ENCODE measurements at regions not wholly inside any gene's neighbourhood (a gene's known extent, or its start where the extent isn't known, plus 50 kb on each side); places are given as distances from the start of the nearest gene placed in this dataset.

DNA sequence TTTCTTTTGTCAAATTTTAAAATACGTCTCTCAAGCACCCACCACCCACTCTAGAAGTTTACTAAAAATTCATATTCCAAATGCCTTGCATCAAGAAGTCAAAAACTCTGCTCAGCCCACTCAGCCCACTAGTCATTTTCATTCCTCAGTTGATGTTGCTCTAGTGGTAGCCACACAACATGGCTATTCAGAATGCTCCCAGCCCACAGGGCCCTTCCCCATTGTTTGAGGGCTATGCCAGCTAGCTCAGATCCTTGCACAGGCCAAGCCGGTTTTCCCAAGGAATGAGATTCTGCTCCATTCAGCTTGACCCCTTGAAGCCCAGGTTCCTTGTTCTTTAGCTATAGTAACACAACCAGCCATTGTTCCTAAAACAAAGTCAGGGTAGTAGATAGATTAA lies 297.5 kb upstream of the RASGEF1B start:
- TF ChIP-seq, protein P1, sequence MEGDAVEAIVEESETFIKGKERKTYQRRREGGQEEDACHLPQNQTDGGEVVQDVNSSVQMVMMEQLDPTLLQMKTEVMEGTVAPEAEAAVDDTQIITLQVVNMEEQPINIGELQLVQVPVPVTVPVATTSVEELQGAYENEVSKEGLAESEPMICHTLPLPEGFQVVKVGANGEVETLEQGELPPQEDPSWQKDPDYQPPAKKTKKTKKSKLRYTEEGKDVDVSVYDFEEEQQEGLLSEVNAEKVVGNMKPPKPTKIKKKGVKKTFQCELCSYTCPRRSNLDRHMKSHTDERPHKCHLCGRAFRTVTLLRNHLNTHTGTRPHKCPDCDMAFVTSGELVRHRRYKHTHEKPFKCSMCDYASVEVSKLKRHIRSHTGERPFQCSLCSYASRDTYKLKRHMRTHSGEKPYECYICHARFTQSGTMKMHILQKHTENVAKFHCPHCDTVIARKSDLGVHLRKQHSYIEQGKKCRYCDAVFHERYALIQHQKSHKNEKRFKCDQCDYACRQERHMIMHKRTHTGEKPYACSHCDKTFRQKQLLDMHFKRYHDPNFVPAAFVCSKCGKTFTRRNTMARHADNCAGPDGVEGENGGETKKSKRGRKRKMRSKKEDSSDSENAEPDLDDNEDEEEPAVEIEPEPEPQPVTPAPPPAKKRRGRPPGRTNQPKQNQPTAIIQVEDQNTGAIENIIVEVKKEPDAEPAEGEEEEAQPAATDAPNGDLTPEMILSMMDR (optimal IDR thresholded peaks at IDR 0.05 in 1 of 3, IDR thresholded peaks at IDR 0.05 in 1 of 3, conservative IDR thresholded peaks at IDR 0.05 in 1 of 3; ENCODE audit: extremely low read depth in 1 of 3, insufficient read depth in 2 of 3, low read length in 3 of 3): no peak
- TF ChIP-seq EZH2 (IDR thresholded peaks at IDR 0.05; ENCODE audit: low read length): no peak

Data from keratinocyte (primary cell).